ENCODE measurements at regions not wholly inside any gene's neighbourhood (a gene's known extent, or its start where the extent isn't known, plus 50 kb on each side); places are given as distances from the start of the nearest gene placed in this dataset.

GRCh38 chr4:165768281-165768680, 104.8 kb upstream of the TLL1 start:
- TF ChIP-seq CTCF (IDR thresholded peaks at IDR 0.05): no peak
- no peaks in the 10 kb centered on the region for H3K36me3 ChIP-seq
- no peaks in the 10 kb centered on the region for H3K27me3 ChIP-seq

GRCh38 chr4:165774326-165774725, 98.7 kb upstream of the TLL1 start:
- Histone ChIP-seq H3K36me3 (no peaks in the 10 kb centered on the region), H3K4me3 (no peak overlapping the region), H3K27ac (no peak overlapping the region), H3K9me3 (no peaks in the 10 kb centered on the region), H3K4me1 (no peaks in the 10 kb centered on the region), H3K27me3 (no peaks in the 10 kb centered on the region)
- no peak for DNase-seq (ENCODE audit: low spot score in 2 of 2)
- intact Hi-C loops (cut with DNase I): no loop called here
- no peak for TF ChIP-seq CTCF (IDR thresholded peaks at IDR 0.05)

More at GRCh38 chr4:165768281-165768680, 104.8 kb upstream of the TLL1 start:
- DNase-seq (ENCODE audit: low spot score in 2 of 2): no peak
- Histone ChIP-seq H3K9me3 (no peaks in the 10 kb centered on the region), H3K4me1 (no peaks in the 10 kb centered on the region), H3K4me3 (no peak overlapping the region), H3K27ac (no peak overlapping the region)
- intact Hi-C loops (cut with DNase I): no loop called here

GRCh38 chr4:165779950-165780670, 92.9 kb upstream of the TLL1 start:
- H3K27ac ChIP-seq: no peak overlapping the region
- intact Hi-C loops (cut with DNase I): no loop called here
- DNase-seq (ENCODE audit: low spot score in 2 of 2): no peak
- no peak overlapping the region for H3K4me3 ChIP-seq
- H3K27me3 ChIP-seq: no peaks in the 10 kb centered on the region
- H3K4me1 ChIP-seq: no peaks in the 10 kb centered on the region
- no peak for TF ChIP-seq CTCF (IDR thresholded peaks at IDR 0.05)
- no peaks in the 10 kb centered on the region for H3K9me3 ChIP-seq
- no peaks in the 10 kb centered on the region for H3K36me3 ChIP-seq

- no peaks in the 10 kb centered on the region for H3K27me3 ChIP-seq
- H3K4me3 ChIP-seq: no peak overlapping the region
- no peak for DNase-seq (ENCODE audit: low spot score in 2 of 2)
- H3K27ac ChIP-seq: no peak overlapping the region
- no peaks in the 10 kb centered on the region for H3K36me3 ChIP-seq
- no peaks in the 10 kb centered on the region for H3K9me3 ChIP-seq
- TF ChIP-seq CTCF (IDR thresholded peaks at IDR 0.05): no peak
- intact Hi-C loops (cut with DNase I): no loop called here
- H3K4me1 ChIP-seq: no peaks in the 10 kb centered on the region
These were observed 92.3 kb upstream of the TLL1 start for GRCh38 chr4:165780735-165781134.

- H3K4me3 ChIP-seq: no peak overlapping the region
- H3K9me3 ChIP-seq: no peaks in the 10 kb centered on the region
- H3K4me1 ChIP-seq: no peaks in the 10 kb centered on the region
- TF ChIP-seq CTCF (IDR thresholded peaks at IDR 0.05): no peak
- H3K36me3 ChIP-seq: no peaks in the 10 kb centered on the region
- no peaks in the 10 kb centered on the region for H3K27me3 ChIP-seq
- DNase-seq (ENCODE audit: low spot score in 2 of 2): no peak
- H3K27ac ChIP-seq: no peak overlapping the region
- intact Hi-C loops (cut with DNase I): no loop called here
These were observed 90.4 kb upstream of the TLL1 start for GRCh38 chr4:165782623-165783022.

GRCh38 chr4:165783626-165784025, 89.4 kb upstream of the TLL1 start:
- H3K4me1 ChIP-seq: peaks cover 0 to 1% of the 10 kb centered on the region in 2 donors
- intact Hi-C loops (cut with DNase I): no loop called here
- no peak for DNase-seq (ENCODE audit: low spot score in 2 of 2)

More at GRCh38 chr4:165783626-165784025, 89.4 kb upstream of the TLL1 start:
- H3K4me3 ChIP-seq: no peak overlapping the region
- H3K9me3 ChIP-seq: no peaks in the 10 kb centered on the region
- no peak overlapping the region for H3K27ac ChIP-seq
- TF ChIP-seq CTCF (IDR thresholded peaks at IDR 0.05): no peak
- H3K36me3 ChIP-seq: no peaks in the 10 kb centered on the region
- no peaks in the 10 kb centered on the region for H3K27me3 ChIP-seq

All from ascending aorta (tissue), 2 donors.